ENCODE measurements at regions not wholly inside any gene's neighbourhood (a gene's known extent, or its start where the extent isn't known, plus 50 kb on each side); places are given as distances from the start of the nearest gene placed in this dataset.

GRCh38 chr14:101004954-101005353 is 101.4 kb upstream of the RTL1 start:
- DNase-seq = no peak

DNA sequence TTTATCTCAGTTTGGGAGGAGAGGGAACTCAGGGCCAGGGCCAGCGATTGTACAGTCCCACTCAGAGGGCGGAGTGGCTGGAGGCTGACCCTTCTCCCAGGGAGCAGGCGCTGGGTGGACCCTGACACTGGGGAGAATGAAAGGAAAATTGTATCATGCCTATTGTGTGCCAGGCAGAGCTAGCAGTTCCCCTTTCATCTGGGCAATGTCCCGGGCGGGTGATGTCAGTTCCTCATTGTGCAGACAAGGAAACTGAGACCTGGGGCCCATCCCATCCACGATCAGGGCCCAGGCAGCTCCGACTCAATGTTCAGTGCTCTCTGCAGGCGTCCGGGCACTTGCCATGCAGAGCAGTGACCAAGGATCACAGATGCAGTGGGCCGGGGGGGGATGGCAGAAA is 101.9 kb upstream of the RTL1 start:
- no peak for DNase-seq

DNA sequence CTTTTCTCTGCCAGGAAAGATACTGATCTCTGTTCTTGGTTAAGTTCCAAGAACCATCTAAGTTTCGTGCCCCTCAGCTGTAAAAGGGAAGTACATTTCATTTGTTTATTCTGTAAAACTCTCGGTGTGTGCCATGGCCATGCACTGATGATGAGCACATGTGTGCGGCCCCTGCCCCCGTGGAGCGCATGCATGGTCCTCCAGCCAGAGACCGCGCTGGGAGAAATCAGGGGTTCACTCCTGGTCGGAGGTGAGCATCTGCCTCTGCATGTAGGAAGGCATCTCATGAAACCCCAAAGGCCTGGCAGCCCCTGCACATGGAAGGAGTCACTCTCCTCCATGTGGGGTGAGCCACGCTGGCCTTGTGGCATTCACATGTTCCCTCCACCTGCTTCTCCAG is 102.5 kb upstream of the RTL1 start:
- DNase-seq = no peak

DNA sequence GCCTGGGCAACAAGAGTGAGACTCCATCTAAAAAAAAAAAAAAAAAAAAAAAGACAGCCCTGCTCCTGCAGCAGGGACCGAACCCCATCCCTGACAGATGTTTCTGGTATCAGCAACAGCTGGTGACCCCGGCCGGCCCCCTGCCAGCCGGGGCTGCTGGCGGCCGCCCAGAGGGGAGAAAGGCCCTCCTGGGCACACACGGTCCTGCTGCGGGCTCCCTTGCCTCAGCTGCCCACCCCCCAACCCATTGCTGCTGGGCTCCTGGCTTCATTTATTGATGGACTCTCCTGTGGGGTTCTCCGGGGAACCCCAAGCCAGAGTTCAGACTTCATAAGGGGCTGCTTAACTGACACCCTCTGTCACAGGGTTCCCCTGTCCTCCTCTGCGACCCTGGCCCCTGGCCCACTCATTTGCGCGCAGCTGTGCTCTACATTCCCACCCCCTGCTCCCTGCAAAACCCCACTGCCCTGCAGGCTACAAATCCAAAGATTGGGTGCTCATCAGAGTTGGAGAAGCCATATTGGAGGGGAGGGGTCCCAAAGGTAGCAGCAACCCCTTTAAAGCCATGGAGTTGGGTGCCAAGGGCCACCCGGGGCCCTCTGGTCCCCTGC is 103.6 kb upstream of the RTL1 start:
- DNase-seq = no peak

GRCh38 chr14:101007765-101008164 is 104.2 kb upstream of the RTL1 start:
- no peak for DNase-seq

DNA sequence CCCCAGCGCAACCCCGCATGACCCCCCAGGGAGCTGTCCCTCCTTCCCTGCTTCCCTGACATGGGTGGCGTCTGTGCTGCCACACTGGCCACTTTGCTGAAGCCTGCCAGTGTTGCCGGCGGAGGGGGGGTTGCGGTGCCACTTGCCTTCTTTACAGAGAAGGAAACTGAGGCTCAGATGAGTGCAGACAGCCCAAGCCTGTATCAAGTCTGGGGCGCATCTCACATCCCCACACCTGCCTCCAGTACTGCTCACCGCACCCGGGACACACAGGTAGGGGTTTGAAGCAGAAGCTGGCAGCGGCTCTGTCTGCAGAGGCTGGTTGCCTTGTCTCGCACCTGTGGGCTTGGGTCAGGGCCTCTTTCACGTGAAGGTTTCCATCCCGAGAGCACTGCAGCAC is 104.7 kb upstream of the RTL1 start:
- no peak for DNase-seq

DNA sequence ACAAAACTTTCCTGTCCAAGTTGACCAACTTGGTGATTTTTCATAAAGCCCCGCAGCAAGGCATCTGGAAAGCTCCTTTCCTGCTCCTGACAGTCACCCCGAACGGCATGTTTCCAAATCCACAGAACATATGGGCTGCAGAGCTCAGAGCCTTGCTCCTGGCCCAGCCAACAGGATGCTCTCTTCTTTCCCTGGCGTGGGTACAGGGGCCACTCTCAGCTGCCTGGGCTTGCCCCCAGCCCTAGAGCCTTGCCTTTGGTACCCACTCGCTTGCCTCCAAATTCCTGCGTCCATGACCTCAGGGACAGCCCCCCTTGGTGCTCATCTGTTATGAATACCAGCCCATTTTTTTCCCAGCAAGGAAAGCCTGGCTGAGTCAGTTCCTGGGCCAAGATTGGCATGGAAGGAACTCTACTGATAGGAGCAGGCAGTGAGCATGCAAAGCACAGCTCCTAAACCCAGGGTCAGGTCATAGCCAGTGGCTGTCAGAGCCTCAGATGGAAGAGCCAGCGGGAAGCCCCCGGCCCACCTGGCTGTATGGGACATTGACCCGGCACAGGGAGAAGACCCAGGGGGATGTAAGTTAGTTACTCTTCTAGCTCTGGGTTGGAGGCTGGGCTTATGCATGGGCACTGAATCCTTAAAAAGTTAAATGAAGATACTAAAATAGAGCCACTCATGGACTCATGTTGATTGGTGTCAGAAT is 105.3 kb upstream of the RTL1 start:
- no peak for DNase-seq

DNA sequence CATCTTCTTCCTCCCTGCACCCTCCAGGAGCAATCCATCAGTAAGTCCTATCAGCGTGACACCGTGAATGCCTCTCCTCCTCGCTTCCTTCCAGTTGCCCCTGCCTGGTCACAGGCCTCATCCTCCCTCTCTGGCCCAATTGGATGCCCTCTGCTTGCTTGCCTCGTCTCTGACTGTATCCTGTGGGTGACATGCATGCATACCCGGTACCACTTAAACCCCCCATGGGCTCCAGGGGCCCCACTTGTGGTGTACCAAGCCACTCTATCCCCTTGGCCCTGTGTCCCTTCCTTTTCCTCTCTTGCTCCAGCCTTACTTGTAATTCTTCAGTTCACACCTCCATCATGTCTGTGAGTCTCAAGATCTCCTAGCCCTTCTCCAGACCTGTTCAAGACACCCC is 106.0 kb upstream of the RTL1 start:
- no peak for DNase-seq

GRCh38 chr14:101010293-101010692 is 106.8 kb upstream of the RTL1 start:
- no peak for DNase-seq

GRCh38 chr14:101010835-101011234 is 107.3 kb upstream of the RTL1 start:
- no peak for DNase-seq

- DNase-seq = no peak
These were observed 113.7 kb upstream of the RTL1 start for GRCh38 chr14:101017209-101017608.

DNA sequence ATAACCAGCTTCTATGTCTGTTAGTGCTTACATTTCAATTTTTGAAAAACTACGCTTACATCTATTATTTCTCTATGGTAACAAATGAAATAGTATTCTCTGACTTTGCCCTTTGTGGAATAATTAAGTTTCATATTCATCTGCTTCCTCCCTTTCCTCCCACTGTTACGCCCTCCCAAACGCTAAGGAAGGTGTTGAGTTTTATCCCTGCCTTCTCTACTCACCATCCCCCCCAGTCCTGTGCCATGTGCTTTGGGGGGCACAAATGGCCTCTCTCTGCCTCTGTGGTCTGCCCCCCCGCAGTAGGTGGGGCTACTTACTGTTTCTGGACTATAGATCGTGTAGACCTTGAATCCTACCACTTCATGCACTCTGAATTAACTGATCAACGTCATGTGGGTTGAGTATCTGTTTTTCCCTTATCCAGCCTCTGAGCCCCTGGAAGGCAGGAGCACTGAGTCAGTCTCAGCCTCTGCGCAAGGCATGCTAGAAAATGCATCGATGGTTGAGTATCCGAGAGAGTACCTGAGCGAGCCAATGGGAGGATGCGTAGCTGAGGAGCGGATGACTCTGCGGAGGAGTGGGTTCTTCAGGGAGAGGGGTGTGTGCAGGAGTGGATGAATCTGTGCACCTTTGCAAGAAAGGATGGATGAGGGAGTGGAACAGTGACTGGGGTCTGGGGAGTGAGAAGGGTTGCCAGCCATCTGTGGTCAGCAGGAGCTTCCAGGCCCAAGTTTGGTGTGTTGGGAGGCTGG is 114.5 kb upstream of the RTL1 start:
- DNase-seq = no peak

DNA sequence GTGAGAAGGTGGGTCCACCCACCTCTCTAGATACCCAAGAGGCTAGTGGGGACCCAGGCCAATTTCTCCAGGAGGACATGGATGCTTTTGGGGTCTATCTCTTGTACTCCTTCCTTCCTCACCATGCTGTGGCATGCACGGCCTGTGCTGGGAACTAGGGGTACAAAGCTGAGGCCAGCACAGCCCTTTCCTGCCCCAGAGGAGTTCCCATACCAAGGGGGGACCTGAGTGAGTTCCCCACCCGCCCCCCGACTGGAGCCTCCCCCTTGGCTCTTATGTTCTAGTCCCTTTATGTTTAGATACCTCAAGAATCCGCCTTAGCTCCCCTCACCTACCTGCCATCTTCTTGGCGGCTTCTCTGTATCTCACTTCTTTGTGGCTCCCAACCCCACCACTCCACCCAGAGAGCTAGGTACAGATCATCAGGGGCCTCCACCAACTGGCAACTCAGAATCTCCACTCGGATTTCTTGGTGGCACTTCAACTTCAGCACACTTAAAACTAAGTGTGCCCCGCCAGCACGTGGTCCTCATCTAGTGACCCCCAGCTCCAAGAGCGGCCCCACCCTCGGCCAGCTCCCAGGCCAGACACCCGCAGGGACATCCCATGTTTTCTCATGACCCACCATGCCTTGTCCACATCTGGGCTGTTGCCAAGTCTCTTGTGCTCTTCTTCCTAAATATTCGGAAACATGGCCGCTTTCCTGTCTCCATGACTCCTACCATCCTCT is 115.2 kb upstream of the RTL1 start:
- no peak for DNase-seq

DNA sequence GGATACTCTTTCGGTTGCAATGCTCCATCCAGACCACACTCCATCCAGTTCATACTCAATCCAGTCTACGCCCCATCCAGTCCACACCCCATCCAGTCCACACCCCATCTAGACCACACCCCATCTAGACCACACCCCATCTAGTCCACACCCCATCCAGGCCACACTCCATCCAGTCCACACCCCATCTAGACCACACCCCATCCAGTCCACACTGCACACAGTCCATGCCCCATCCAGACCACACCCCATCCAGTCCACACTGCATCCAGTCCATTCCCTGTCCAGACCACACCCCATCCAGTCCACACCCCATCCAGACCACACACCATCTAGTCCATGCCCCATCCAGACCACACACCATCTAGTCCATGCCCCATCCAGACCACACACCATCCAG is 116.0 kb upstream of the RTL1 start:
- no peak for DNase-seq

DNA sequence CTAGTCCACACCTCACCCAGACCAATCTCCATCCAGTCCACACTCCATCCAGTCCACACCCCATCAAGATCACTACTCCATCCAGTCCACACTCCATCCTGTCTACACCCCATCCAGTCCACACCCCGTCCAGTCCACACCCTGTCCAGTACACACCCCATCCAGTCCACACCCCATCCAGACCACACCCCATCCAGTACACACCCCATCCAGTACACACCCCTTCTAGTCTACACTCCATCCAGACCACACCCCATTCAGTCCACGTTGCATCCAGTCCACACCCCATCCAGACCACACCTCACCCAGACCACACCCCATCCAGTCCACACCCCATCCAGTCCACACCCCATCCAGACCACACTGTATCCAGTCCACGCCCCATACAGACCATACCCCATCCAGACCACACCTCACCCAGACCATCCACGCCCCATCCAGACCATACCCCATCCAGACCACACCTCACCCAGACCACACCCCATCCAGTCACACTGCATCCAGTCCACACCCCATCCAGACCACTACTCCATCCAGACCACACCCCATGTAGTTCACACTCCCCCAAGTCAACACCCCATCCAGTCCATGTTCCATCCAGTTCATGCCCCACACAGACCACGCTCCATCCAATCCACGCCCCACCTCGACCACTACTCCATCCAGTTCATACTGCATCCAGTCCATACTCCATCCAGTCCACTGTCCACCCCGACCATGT is 116.6 kb upstream of the RTL1 start:
- DNase-seq = no peak

GRCh38 chr14:101020834-101021370 is 117.4 kb upstream of the RTL1 start:
- no peak for DNase-seq

- no peak for DNase-seq
These were observed 118.6 kb upstream of the RTL1 start for GRCh38 chr14:101022121-101022520.

DNA sequence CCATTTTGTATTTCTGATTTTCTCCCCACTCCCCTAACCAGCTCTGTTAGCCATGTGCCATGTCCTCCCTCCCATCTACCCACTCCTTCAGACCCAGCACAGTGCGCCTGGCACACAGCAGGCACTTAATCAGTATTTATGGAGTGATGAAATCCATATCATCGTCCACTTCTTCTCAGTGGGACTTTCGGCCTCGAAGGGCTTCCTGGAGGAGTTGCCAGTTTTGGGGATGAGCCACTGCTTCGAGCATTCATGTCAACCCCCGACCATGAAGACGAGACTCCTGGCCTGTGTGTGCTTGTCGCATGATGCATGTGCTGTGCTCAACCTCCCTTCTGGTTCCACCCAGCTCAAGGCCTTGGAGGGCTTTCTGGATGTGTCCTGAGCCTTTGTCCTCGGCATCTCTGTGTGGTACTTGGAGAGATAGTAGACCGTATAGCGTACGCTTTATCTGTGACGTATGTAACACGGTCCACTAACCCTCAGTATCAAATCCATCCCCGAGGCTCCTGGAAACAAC is 119.5 kb upstream of the RTL1 start:
- DNase-seq = no peak

DNA sequence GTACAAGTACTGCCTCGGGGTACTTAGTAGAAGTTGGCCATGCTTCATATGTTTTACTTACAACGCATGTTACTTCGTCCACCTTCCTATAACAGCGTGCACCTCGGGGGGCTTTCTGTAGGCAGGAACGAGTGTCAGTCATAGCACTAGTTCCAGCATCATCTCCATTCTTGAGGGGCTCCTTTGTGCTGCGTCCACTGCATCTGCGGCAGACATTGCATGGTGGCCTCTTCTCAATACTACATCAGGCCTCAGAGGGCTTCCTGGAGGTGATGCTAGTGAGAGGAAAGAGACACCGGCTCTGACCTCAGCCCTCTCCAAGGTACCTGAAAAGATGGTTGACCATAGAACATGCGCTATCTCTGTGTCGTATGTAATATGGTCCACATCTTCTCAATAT is 121.2 kb upstream of the RTL1 start:
- DNase-seq = no peak

GRCh38 chr14:101025131-101025530 is 121.6 kb upstream of the RTL1 start:
- DNase-seq = no peak

DNA sequence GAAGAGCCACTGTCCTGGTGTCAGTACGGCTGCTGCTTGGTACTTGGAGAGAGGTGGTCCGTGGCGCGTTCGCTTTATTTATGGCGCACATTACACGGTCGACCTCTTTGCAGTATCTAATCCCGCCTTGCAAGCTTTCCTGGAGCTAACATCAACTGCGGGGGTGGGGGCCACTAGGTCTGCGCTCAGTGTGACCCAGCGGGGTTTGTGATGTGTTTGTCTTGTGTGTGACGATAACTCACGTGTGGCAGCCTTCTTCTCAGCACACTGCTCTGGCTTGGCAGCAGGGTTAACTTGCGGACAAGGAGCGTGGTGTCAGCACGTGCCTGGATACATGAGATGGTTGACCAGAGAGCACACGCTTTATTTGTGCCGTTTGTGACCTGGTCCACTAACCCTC is 122.2 kb upstream of the RTL1 start:
- no peak for DNase-seq

DNA sequence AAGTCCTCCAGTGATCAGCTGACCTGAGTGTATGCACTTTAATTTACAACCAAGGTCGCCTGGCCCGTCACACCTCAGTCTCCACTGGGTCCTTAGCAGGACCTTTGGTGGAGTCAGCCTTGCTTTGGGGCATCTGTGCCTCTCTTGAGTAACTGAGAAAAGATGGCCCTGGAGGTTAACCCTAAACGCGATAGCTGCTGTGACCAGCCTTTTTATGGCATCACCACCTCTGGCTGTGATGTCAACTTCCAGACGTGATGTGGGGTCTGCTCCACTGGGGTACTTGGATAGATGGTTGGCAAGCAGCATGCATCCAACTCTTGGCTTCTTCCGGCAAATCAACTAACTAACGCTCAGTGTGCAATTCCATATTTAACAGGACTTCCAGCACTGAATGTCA is 122.8 kb upstream of the RTL1 start:
- DNase-seq = no peak
